CD4-positive, alpha-beta T cell treated with Interleukin-6 at 100 ng/mL for 8 hours (primary cell): ENCODE measurements at regions not wholly inside any gene's neighbourhood (a gene's known extent, or its start where the extent isn't known, plus 50 kb on each side); places are given as distances from the start of the nearest gene placed in this dataset.
"Not testable (repeated sequence)": the region's sequence is repeated elsewhere in the genome, so short reads cannot be mapped to it uniquely, and the experiment has no call there.

Source experiments
- DNase-seq: peaks from one replicate; pipeline ENCODE4 v3.0.0-alpha.2; 2020; ENCODE audit warnings: mixed read lengths, low spot score

GRCh38 chr11:97019754-97020153, 629.9 kb downstream of the JRKL start:
- no peak for DNase-seq

GRCh38 chr11:97022955-97023354, 633.1 kb downstream of the JRKL start:
- DNase-seq = no peak

- no peak for DNase-seq
These were observed 639.1 kb downstream of the JRKL start for GRCh38 chr11:97028836-97029406.

GRCh38 chr11:97033178-97033577, 643.4 kb downstream of the JRKL start:
- DNase-seq = no peak

GRCh38 chr11:97048481-97048880, 658.7 kb downstream of the JRKL start:
- DNase-seq = no peak

- DNase-seq = no peak
These were observed 670.4 kb downstream of the JRKL start for GRCh38 chr11:97060184-97060583.

- DNase-seq = no peak
These were observed 679.3 kb downstream of the JRKL start for GRCh38 chr11:97069160-97069559.

- DNase-seq = no peak
These were observed 682.6 kb downstream of the JRKL start for GRCh38 chr11:97072420-97072819.

- DNase-seq = not testable (repeated sequence)
These were observed 686.9 kb downstream of the JRKL start for GRCh38 chr11:97076666-97077065.

GRCh38 chr11:97078443-97078842, 688.6 kb downstream of the JRKL start:
- no peak for DNase-seq

GRCh38 chr11:97079244-97079643, 689.4 kb downstream of the JRKL start:
- DNase-seq = no peak

GRCh38 chr11:97087419-97087818, 697.6 kb downstream of the JRKL start:
- DNase-seq = no peak

GRCh38 chr11:97092823-97093222, 703.0 kb downstream of the JRKL start:
- no peak for DNase-seq

- not testable (repeated sequence) for DNase-seq
These were observed 712.4 kb downstream of the JRKL start for GRCh38 chr11:97102180-97102579.

GRCh38 chr11:97107604-97108003, 717.8 kb downstream of the JRKL start:
- DNase-seq = no peak

GRCh38 chr11:97109078-97109477, 719.3 kb downstream of the JRKL start:
- no peak for DNase-seq

GRCh38 chr11:97110376-97110775, 720.6 kb downstream of the JRKL start:
- DNase-seq = no peak

GRCh38 chr11:97111559-97111958, 721.7 kb downstream of the JRKL start:
- DNase-seq = no peak

GRCh38 chr11:97118614-97119200, 728.9 kb downstream of the JRKL start:
- no peak for DNase-seq

- no peak for DNase-seq
These were observed 733.4 kb downstream of the JRKL start for GRCh38 chr11:97123237-97123636.

- no peak for DNase-seq
These were observed 746.3 kb downstream of the JRKL start for GRCh38 chr11:97136067-97136466.

GRCh38 chr11:97140885-97141494, 751.2 kb downstream of the JRKL start:
- DNase-seq = no peak

GRCh38 chr11:97143463-97143862, 753.6 kb downstream of the JRKL start:
- DNase-seq = no peak

- DNase-seq = no peak
These were observed 759.9 kb downstream of the JRKL start for GRCh38 chr11:97149741-97150140.
